ENCODE measurements at regions not wholly inside any gene's neighbourhood (a gene's known extent, or its start where the extent isn't known, plus 50 kb on each side); places are given as distances from the start of the nearest gene placed in this dataset.
A peak's percentile ranks its signal among the peaks of the same experiment; 100 is the strongest.

DNA sequence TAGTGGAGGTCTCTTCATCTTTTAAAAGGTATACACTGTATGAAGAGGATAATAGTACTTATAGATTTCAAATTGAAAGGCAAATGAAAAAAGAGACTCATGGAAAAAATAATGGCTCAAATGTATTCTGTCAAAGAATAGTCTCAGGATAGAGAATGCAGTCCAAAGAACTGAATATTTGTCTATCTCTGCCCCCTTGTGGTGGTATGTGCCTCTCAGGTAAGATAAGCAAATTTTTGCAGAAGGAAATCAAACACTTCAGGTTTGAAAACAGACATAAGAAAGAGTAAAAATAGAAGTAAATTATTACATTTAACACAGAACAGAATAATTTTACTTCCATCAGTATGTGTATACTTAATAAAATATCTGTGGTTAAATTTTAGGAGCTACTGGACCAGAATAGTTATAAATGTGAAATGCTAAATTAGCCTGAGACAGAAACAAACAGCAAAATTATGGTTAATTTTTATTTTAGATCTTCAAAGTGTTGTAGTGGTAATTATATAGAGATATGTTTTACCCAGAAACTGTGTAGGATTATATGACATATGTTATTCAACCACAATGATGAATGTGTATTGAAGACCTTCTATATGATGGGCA, 164.4 kb upstream of the PALMD start:
- no peaks in the 10 kb centered on the region for H3K9me3 ChIP-seq (ENCODE audit: low read depth, low read length)
- H3K27me3 ChIP-seq (ENCODE audit: insufficient read depth, low read length): no peaks in the 10 kb centered on the region
- no peak overlapping the region for H3K4me2 ChIP-seq (ENCODE audit: insufficient read depth, low read length)
- H3K4me3 ChIP-seq (ENCODE audit: insufficient read depth, low read length): no peak overlapping the region
- TF ChIP-seq, protein P1, sequence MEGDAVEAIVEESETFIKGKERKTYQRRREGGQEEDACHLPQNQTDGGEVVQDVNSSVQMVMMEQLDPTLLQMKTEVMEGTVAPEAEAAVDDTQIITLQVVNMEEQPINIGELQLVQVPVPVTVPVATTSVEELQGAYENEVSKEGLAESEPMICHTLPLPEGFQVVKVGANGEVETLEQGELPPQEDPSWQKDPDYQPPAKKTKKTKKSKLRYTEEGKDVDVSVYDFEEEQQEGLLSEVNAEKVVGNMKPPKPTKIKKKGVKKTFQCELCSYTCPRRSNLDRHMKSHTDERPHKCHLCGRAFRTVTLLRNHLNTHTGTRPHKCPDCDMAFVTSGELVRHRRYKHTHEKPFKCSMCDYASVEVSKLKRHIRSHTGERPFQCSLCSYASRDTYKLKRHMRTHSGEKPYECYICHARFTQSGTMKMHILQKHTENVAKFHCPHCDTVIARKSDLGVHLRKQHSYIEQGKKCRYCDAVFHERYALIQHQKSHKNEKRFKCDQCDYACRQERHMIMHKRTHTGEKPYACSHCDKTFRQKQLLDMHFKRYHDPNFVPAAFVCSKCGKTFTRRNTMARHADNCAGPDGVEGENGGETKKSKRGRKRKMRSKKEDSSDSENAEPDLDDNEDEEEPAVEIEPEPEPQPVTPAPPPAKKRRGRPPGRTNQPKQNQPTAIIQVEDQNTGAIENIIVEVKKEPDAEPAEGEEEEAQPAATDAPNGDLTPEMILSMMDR (IDR thresholded peaks at IDR 0.05; ENCODE audit: extremely low read depth, low read depth, low read length): peak; percentile 71
- DNase-seq (ENCODE audit: insufficient read length, low spot score, missing footprints): peak; percentile 48
- H4K20me1 ChIP-seq (ENCODE audit: insufficient read depth, low read length): no peaks in the 10 kb centered on the region
- H3K36me3 ChIP-seq (ENCODE audit: insufficient read depth, low read length): no peaks in the 10 kb centered on the region
- no peaks in the 10 kb centered on the region for H3K79me2 ChIP-seq (ENCODE audit: insufficient read depth, low read length)
- no peak overlapping the region for H3K27ac ChIP-seq (ENCODE audit: low read depth, low read length)
- no peak overlapping the region for H2AFZ ChIP-seq (ENCODE audit: low read length)
- H3K4me1 ChIP-seq (ENCODE audit: insufficient read depth, low read length): no peaks in the 10 kb centered on the region

DNA sequence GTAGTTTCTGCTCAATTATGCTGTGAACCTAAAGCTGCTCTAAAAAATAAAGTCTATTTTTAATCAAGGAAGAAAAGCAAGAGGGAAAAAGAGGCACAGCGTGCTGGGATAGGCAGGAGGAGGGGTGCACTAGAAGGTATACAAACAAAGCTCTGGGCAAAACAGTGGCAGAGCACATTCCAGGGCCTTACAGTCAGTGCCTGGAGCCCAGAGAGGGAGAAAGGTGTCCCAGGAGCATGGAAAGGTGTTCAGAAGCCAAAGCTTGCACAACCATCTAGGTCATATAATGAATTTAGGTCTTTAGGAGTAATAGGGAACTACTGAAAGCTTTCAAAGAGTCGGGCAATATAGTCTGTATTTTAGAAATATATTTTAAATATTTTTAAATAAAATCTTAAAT, 163.6 kb upstream of the PALMD start:
- H3K27me3 ChIP-seq (ENCODE audit: insufficient read depth, low read length): no peaks in the 10 kb centered on the region
- H2AFZ ChIP-seq (ENCODE audit: low read length): no peak overlapping the region
- TF ChIP-seq, protein P1 (IDR thresholded peaks at IDR 0.05; ENCODE audit: extremely low read depth, low read depth, low read length): no peak

DNA sequence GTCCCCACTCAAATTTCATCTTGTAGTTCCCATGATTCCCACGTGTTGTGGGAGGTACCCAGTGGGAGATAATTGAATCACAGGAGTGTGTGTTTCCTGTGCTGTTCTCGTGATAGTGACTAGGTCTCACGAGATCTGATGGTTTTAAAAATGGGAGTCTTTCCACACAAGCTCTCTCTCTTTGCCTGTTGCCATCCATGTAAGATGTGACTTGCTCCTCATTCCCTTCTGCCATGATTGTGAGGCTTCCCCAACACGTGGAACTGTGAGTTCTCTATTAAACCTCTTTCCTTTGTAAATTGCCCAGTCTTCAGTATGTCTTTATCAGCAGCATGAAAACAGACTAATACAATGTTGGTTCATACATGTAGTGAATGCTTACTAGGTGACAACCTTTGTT, 163.2 kb upstream of the PALMD start:
- no peaks in the 10 kb centered on the region for H3K27me3 ChIP-seq (ENCODE audit: insufficient read depth, low read length)
- H3K4me2 ChIP-seq (ENCODE audit: insufficient read depth, low read length): no peak overlapping the region
- no peaks in the 10 kb centered on the region for H3K36me3 ChIP-seq (ENCODE audit: insufficient read depth, low read length)
- TF ChIP-seq, protein P1 (IDR thresholded peaks at IDR 0.05; ENCODE audit: extremely low read depth, low read depth, low read length): no peak
- no peak overlapping the region for H3K4me3 ChIP-seq (ENCODE audit: insufficient read depth, low read length)
- DNase-seq (ENCODE audit: insufficient read length, low spot score, missing footprints): no peak
- no peaks in the 10 kb centered on the region for H4K20me1 ChIP-seq (ENCODE audit: insufficient read depth, low read length)
- H2AFZ ChIP-seq (ENCODE audit: low read length): no peak overlapping the region
- no peaks in the 10 kb centered on the region for H3K4me1 ChIP-seq (ENCODE audit: insufficient read depth, low read length)
- H3K27ac ChIP-seq (ENCODE audit: low read depth, low read length): no peak overlapping the region
- H3K9me3 ChIP-seq (ENCODE audit: low read depth, low read length): no peaks in the 10 kb centered on the region
- H3K79me2 ChIP-seq (ENCODE audit: insufficient read depth, low read length): no peaks in the 10 kb centered on the region

More for the DNA sequence above, 163.6 kb upstream of the PALMD start:
- Histone ChIP-seq H3K4me2 (ENCODE audit: insufficient read depth, low read length) (no peak overlapping the region), H3K36me3 (ENCODE audit: insufficient read depth, low read length) (no peaks in the 10 kb centered on the region), H3K4me3 (ENCODE audit: insufficient read depth, low read length) (no peak overlapping the region), H3K27ac (ENCODE audit: low read depth, low read length) (no peak overlapping the region), H3K79me2 (ENCODE audit: insufficient read depth, low read length) (no peaks in the 10 kb centered on the region), H4K20me1 (ENCODE audit: insufficient read depth, low read length) (no peaks in the 10 kb centered on the region), H3K9me3 (ENCODE audit: low read depth, low read length) (no peaks in the 10 kb centered on the region), H3K4me1 (ENCODE audit: insufficient read depth, low read length) (no peaks in the 10 kb centered on the region)
- no peak for DNase-seq (ENCODE audit: insufficient read length, low spot score, missing footprints)

DNA sequence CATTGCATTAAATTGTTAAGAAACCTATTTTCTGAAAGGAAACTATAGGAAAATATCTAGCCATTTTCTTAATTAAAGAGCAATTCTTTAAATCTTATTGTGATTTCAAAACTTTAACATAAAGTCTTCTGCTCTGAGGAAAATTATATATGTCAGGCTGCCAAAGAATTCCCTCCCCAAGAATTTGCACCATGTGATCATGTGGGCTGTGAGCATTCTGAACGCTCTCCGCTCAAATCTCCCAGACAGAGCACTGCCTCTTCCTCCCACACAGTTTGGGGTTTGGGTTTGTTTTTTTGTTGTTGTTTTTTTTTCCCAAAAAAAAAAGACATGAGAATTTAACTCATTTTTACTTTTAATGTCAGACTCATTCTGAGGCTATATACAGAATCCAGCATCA, 155.9 kb upstream of the PALMD start:
- Histone ChIP-seq H3K4me2 (ENCODE audit: insufficient read depth, low read length) (no peak overlapping the region), H3K79me2 (ENCODE audit: insufficient read depth, low read length) (no peaks in the 10 kb centered on the region), H2AFZ (ENCODE audit: low read length) (no peak overlapping the region), H3K27me3 (ENCODE audit: insufficient read depth, low read length) (no peaks in the 10 kb centered on the region), H3K4me3 (ENCODE audit: insufficient read depth, low read length) (no peak overlapping the region), H3K27ac (ENCODE audit: low read depth, low read length) (no peak overlapping the region), H3K36me3 (ENCODE audit: insufficient read depth, low read length) (no peaks in the 10 kb centered on the region), H3K4me1 (ENCODE audit: insufficient read depth, low read length) (no peaks in the 10 kb centered on the region), H3K9me3 (ENCODE audit: low read depth, low read length) (no peaks in the 10 kb centered on the region), H4K20me1 (ENCODE audit: insufficient read depth, low read length) (no peaks in the 10 kb centered on the region)
- no peak for DNase-seq (ENCODE audit: insufficient read length, low spot score, missing footprints)
- TF ChIP-seq, protein P1 (IDR thresholded peaks at IDR 0.05; ENCODE audit: extremely low read depth, low read depth, low read length): no peak
